LNCaP clone FGC (cell line): ENCODE measurements at regions not wholly inside any gene's neighbourhood (a gene's known extent, or its start where the extent isn't known, plus 50 kb on each side); places are given as distances from the start of the nearest gene placed in this dataset.

Experiments
- DNase-seq: peaks from one replicate; pipeline ENCODE4 v3.0.0-alpha.2; 2011; ENCODE audit warnings: low read depth
- H3K4me3 ChIP-seq: 2 replicates; pipeline ENCODE4 v1.5.1; 2011; ENCODE audit warnings: mild to moderate bottlenecking, low read depth, low read length, control low read depth
- TF ChIP-seq, protein P1 (sequence below): IDR thresholded peaks from 2 replicates; pipeline ENCODE4 v1.5.1; 2012; ENCODE audit warnings: mild to moderate bottlenecking; ENCODE audit not compliant: control insufficient read depth, insufficient read depth; ENCODE audit errors: extremely low read depth

DNA sequence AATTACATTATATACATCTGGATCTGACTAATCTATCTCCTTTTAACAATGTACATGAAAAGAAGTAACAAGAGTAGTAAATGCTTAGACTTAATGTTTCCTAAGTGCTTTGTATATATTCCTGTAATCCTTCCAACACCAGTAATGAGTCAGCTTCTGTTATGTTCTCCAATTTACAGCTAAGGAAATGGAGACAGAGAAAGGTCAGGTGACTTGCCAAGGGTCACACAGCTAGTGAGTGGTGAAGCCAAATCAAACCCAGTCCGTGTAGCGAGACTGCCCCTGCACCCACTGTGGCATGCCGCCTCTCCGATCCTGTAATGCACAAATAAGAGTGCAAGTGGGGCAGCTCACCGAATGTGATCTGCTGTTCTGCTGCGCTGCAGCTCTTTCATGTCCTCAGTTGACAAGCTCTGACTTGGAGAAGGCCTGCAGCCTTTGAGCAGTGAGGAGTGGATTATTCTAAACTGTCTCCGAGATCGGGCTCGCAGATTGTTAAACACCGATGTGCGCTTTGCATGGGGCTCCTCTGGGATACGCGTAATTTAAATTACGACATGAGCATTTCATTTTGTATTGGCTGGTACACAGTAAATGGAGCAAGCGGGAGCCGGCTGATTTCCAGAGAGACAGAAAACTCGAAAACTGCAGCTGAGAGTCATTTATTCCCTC, 65.1 kb upstream of the KTN1 start:
- TF ChIP-seq, protein P1, sequence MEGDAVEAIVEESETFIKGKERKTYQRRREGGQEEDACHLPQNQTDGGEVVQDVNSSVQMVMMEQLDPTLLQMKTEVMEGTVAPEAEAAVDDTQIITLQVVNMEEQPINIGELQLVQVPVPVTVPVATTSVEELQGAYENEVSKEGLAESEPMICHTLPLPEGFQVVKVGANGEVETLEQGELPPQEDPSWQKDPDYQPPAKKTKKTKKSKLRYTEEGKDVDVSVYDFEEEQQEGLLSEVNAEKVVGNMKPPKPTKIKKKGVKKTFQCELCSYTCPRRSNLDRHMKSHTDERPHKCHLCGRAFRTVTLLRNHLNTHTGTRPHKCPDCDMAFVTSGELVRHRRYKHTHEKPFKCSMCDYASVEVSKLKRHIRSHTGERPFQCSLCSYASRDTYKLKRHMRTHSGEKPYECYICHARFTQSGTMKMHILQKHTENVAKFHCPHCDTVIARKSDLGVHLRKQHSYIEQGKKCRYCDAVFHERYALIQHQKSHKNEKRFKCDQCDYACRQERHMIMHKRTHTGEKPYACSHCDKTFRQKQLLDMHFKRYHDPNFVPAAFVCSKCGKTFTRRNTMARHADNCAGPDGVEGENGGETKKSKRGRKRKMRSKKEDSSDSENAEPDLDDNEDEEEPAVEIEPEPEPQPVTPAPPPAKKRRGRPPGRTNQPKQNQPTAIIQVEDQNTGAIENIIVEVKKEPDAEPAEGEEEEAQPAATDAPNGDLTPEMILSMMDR: no peak
- DNase-seq: no peak
- H3K4me3 ChIP-seq: no peak overlapping the region

DNA sequence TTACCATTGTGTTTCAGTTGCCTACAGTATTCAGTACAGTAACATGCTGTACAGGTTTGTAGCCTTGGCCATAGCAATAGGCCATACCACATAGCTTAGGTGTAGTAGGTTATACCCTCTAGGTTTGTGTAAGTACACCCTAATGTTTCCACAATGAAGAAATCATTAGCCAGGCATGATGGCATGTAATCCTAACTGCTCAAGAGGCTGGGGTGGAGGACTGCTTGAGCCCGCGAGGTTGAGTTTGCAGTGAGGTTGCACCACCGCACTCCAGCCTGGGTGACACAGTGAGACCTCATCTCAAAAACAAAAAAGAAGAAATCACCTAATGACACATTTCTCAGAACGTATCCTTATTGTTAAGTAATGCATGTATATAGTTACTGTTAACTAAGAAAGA, 63.2 kb upstream of the KTN1 start:
- no peak for DNase-seq
- TF ChIP-seq, protein P1: no peak
- H3K4me3 ChIP-seq: no peak overlapping the region

DNA sequence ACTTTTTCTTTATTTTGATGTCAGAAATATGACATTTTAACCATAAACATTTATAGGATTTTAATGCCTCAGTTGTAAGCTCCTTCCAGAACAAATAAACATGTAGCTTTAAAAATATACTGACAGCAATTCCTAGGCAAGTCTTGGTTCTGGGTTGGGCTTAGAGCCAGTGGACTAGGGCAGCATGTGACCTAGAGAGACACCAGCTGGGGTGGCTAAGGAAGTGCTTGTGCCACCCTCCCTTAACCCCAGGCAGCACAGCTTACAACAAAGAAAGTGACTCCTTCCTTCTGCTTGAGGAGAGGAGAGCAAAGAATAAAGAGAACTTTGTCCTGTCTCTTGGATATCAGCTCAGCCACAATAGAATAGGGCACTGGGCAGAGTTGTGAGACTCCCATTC, 61.6 kb upstream of the KTN1 start:
- TF ChIP-seq, protein P1: no peak
- no peak for DNase-seq
- H3K4me3 ChIP-seq: no peak overlapping the region

DNA sequence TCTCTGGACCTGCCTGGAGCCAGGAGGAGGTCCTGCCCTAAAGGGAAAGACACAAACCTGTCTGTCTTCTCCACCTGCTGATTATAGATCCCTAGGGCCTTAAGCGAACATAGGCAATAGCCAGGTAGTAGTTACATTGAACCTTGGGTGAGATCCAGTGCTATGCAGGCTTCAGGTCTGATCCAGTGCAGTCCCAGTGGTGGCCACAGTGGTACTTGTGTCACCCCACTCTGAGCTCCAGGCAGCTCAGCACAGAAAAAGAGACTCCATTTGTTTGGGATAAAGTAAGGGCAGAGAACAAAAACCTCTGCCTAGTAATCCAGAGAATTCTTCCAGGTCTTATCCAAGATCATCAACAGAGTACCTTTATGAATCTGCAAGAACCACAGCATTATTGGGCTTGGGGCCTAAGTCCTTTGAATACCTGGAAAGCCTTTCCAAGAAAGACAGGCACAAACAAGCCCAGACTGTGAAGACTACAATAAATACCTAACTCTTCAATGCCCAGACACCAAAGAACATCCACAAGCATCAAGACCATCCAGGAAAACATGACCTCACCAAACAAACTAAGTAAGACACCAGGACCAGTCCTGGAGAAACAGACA, 60.4 kb upstream of the KTN1 start:
- no peak for DNase-seq
- no peak overlapping the region for H3K4me3 ChIP-seq
- TF ChIP-seq, protein P1: no peak

DNA sequence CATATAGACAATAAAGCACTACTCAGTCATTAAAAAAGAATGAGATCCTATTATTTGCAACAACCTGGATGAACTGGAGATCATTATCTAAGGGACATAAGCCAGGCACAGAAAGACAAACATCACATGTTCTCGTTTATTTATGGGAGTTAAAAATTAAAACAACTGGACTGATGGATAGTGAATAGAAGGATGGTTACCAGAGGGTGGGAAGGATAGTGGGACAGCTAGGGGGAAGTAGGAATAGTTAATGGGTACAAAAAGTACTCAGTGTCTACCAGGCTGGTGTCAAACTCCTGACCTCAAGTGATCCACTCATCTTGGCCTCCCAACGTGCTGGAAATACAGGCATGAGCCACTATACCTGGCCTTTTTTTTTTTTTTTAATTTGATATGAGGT, 56.7 kb upstream of the KTN1 start:
- peak; percentile 72 for DNase-seq
- H3K4me3 ChIP-seq: no peak overlapping the region
- TF ChIP-seq, protein P1: no peak
